SK-N-SH treated with all-trans-retinoic acid at 6 μM for 48 hours (cell line): ENCODE measurements at regions not wholly inside any gene's neighbourhood (a gene's known extent, or its start where the extent isn't known, plus 50 kb on each side); places are given as distances from the start of the nearest gene placed in this dataset.

Experiments
- ARNTL ChIP-seq: fragments of 450-650 bp; formaldehyde crosslinking; IDR thresholded peaks from 2 replicates; pipeline ENCODE4 v1.5.0; 2020; ENCODE audit warnings: low read depth, mild to moderate bottlenecking, moderate library complexity, borderline replicate concordance
- BACH2 ChIP-seq: fragments of 250-450 bp; sonication (Bioruptor Pico); IDR thresholded peaks from 2 replicates; pipeline ENCODE4 v1.9.0; 2021; ENCODE audit warnings: mild to moderate bottlenecking, borderline replicate concordance
- GLIS3 ChIP-seq: fragments of 250-450 bp; sonication (Bioruptor Pico); IDR thresholded peaks from 2 replicates; pipeline ENCODE4 v1.5.0; 2020; ENCODE audit warnings: mild to moderate bottlenecking, moderate library complexity
- ISL1 ChIP-seq: fragments of 250-450 bp; sonication (Bioruptor Pico); IDR thresholded peaks from 2 replicates; pipeline ENCODE4 v2.1.2; 2022; ENCODE audit warnings: mild to moderate bottlenecking, moderate library complexity
- PATZ1 ChIP-seq: fragments of 250-450 bp; sonication (Bioruptor Pico); IDR thresholded peaks from 2 replicates; pipeline ENCODE4 v1.8.0; 2020; ENCODE audit warnings: mild to moderate bottlenecking, moderate library complexity, borderline replicate concordance
- PPARA ChIP-seq: fragments of 250-450 bp; sonication (Bioruptor Pico); IDR thresholded peaks from 2 replicates; pipeline ENCODE4 v1.5.0; 2020; ENCODE audit warnings: mild to moderate bottlenecking, borderline replicate concordance
- SNAI2 ChIP-seq: fragments of 250-450 bp; sonication (Bioruptor Pico); IDR thresholded peaks from 2 replicates; pipeline ENCODE4 v1.5.0; 2020; ENCODE audit warnings: mild to moderate bottlenecking, moderate library complexity
- TOX ChIP-seq: fragments of 250-450 bp; sonication (Bioruptor Pico); IDR thresholded peaks from 2 replicates; pipeline ENCODE4 v1.8.0; 2021; ENCODE audit warnings: mild to moderate bottlenecking, moderate library complexity, borderline replicate concordance
- ZFP3 ChIP-seq: fragments of 250-450 bp; sonication (Bioruptor Pico); IDR thresholded peaks from 2 replicates; pipeline ENCODE4 v1.5.0; 2020; ENCODE audit warnings: mild to moderate bottlenecking, moderate library complexity
- ZFP30 ChIP-seq: fragments of 450-650 bp; formaldehyde crosslinking; IDR thresholded peaks from 2 replicates; pipeline ENCODE4 v1.5.0; 2022; ENCODE audit warnings: mild to moderate bottlenecking, moderate library complexity
- ZNF565 ChIP-seq: fragments of 450-650 bp; formaldehyde crosslinking; conservative IDR thresholded peaks from 2 replicates; pipeline ENCODE4 v1.5.0; 2020; ENCODE audit warnings: low read depth, mild to moderate bottlenecking, moderate library complexity
- ZNF70 ChIP-seq: fragments of 450-650 bp; formaldehyde crosslinking; IDR thresholded peaks from 2 replicates; pipeline ENCODE4 v1.5.0; 2020; ENCODE audit warnings: mild to moderate bottlenecking, moderate library complexity
- TF ChIP-seq, protein P1 (sequence below): fragments of 250-450 bp; sonication (Bioruptor Pico); IDR thresholded peaks from 2 replicates; pipeline ENCODE4 v1.8.0; 2021; ENCODE audit warnings: low read depth, mild to moderate bottlenecking, moderate library complexity, borderline replicate concordance

DNA sequence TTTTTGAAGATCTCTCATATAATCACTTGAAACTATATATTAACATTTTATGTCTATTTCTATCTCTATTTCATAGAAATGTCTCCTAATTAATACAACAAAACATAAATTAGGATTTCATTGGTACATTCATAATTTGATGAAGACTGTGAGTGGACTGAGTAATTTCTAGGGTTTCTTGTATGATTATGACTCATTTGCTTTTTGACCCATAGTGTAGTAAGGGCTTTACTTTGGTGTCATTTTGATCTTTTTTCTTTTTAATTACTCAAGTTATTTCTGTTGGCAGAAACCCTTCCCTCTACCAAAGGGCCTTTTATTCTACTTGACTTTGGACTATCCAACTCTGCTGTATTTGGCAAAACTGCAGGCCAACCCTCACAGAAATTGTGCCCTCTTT lies 207.9 kb upstream of the MAGEB16 start:
- TF ChIP-seq ISL1 (CRISPR knock-in tag) (no peak), PATZ1 (no peak), ZFP30 (no peak), ARNTL (no peak), SNAI2 (CRISPR knock-in tag) (no peak), ZNF70 (CRISPR knock-in tag) (no peak), TOX (CRISPR knock-in tag) (no peak), PPARA (CRISPR knock-in tag) (no peak), BACH2 (CRISPR knock-in tag) (no peak), ZFP3 (CRISPR knock-in tag) (no peak), ZNF565 (CRISPR knock-in tag) (no peak), GLIS3 (CRISPR knock-in tag) (no peak)
- TF ChIP-seq, protein P1, sequence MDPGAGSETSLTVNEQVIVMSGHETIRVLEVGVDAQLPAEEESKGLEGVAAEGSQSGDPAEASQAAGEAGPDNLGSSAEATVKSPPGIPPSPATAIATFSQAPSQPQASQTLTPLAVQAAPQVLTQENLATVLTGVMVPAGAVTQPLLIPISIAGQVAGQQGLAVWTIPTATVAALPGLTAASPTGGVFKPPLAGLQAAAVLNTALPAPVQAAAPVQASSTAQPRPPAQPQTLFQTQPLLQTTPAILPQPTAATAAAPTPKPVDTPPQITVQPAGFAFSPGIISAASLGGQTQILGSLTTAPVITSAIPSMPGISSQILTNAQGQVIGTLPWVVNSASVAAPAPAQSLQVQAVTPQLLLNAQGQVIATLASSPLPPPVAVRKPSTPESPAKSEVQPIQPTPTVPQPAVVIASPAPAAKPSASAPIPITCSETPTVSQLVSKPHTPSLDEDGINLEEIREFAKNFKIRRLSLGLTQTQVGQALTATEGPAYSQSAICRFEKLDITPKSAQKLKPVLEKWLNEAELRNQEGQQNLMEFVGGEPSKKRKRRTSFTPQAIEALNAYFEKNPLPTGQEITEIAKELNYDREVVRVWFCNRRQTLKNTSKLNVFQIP (CRISPR knock-in tag) = no peak
